Activated T-helper 1 cell treated with anti-CD3 and anti-CD28 coated beads, Interleukin-12 subunit alpha, Interleukin-12 subunit beta, Interleukin-2, Interleukin-4 antibody, amounts not matched to agents 30 ng/mL and 10 ng/mL and 1 ng/mL, durations not matched to agents 14 hours and 24 hours and 36 hours (primary cell): ENCODE measurements at regions not wholly inside any gene's neighbourhood (a gene's known extent, or its start where the extent isn't known, plus 50 kb on each side); places are given as distances from the start of the nearest gene placed in this dataset.

Source experiments
- DNase-seq: peaks from one replicate; pipeline ENCODE4 v3.0.0; 2021; ENCODE audit warnings: low spot score
- H3K27ac Mint-ChIP-seq: one replicate; pipeline ENCODE4 v1.8.0; 2021; ENCODE audit warnings: mild to moderate bottlenecking, mixed read lengths
- H3K27me3 Mint-ChIP-seq: one replicate; pipeline ENCODE4 v1.8.0; 2022; ENCODE audit warnings: mild to moderate bottlenecking, moderate library complexity, mixed read lengths; ENCODE audit not compliant: insufficient read depth
- H3K36me3 Mint-ChIP-seq: one replicate; pipeline ENCODE4 v1.8.0; 2021; ENCODE audit warnings: low read depth, mixed read lengths
- H3K4me1 Mint-ChIP-seq: one replicate; pipeline ENCODE4 v1.8.0; 2021; ENCODE audit warnings: low read depth, mixed read lengths
- H3K4me3 Mint-ChIP-seq: one replicate; pipeline ENCODE4 v1.8.0; 2021; ENCODE audit warnings: mild to moderate bottlenecking, moderate library complexity, mixed read lengths
- H3K9me3 Mint-ChIP-seq: one replicate; pipeline ENCODE4 v1.8.0; 2021; ENCODE audit warnings: mixed read lengths
- intact Hi-C: fragments of 100-400 bp; cut with micrococcal nuclease; formaldehyde crosslinking; loops from one replicate; pipeline ENCODE4 v1.15.1; 2024

DNA sequence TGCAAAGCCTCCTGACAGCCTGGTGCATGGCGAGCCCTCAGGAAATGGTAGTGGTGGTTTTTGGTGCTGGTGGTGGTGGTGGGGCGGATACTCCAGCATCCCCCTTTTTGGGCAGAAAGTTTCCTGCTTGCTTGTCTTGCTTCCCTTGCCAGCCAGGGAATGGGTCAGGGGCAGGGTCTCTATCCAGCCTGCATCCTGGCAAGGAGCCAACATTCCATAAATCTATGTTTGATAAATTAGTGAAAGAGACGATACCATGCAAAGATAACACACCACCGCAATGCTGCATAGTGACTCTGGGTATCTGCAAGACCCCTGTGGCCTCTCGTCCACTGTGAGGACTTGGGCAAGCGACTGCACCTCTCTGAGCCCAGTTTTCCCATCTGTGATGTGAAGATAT is 246.2 kb downstream of the LRFN2 start:
- no peak for DNase-seq
- Mint-ChIP-seq H3K9me3 (no peaks in the 10 kb centered on the region), H3K27ac (no peak overlapping the region), H3K27me3 (peaks cover 15% of the 10 kb centered on the region), H3K4me3 (no peak overlapping the region), H3K4me1 (no peaks in the 10 kb centered on the region), H3K36me3 (no peaks in the 10 kb centered on the region)
- intact Hi-C loops = no loop called here

DNA sequence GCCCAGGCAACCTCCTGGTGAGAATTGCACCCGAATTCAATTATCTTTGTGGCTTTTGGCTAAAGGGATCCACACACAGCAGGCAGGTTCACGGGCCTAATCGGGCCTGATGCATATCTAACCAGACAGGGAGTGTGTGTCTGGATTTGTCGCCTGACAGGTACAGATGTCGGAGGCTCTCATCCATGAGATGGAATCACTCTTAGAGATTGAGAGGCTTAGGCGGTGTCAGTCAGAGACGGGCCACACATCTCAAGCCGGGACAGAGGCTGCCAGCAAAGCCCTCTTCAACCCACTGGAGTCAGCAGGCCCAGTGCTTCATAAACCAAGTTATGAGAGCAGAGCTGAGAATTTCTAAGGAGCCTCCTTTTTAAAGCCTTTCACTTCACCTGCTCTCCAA is 247.0 kb downstream of the LRFN2 start:
- no peaks in the 10 kb centered on the region for H3K4me1 Mint-ChIP-seq
- intact Hi-C loops = no loop called here
- no peaks in the 10 kb centered on the region for H3K9me3 Mint-ChIP-seq
- no peak for DNase-seq
- H3K27ac Mint-ChIP-seq = no peak overlapping the region
- no peaks in the 10 kb centered on the region for H3K36me3 Mint-ChIP-seq
- no peak overlapping the region for H3K4me3 Mint-ChIP-seq
- peaks cover 19% of the 10 kb centered on the region for H3K27me3 Mint-ChIP-seq

DNA sequence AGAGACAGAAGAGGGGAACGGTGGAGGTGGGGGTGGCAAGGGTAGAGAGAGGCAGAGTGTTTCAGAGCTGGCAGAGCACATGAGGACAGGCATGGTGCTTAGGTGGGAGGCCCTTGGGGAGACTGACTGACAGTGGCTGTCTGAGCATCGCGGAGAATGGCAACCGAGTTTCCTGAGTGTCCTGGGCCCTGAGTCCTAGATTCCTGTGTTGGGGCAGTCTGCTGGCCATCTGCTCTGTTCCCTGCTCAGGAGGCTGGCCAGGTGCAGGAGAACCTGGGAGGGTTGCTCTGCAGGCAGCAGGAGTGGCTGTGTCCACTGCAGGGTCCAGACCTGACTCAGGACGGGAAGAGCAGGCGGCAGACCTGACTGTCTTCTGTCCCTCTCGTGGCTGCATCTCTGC is 248.9 kb downstream of the LRFN2 start:
- Mint-ChIP-seq H3K4me1 (no peaks in the 10 kb centered on the region), H3K27me3 (peaks cover 21% of the 10 kb centered on the region), H3K27ac (no peak overlapping the region), H3K9me3 (no peaks in the 10 kb centered on the region), H3K36me3 (no peaks in the 10 kb centered on the region), H3K4me3 (no peak overlapping the region)
- intact Hi-C loops = no loop called here
- DNase-seq = no peak

DNA sequence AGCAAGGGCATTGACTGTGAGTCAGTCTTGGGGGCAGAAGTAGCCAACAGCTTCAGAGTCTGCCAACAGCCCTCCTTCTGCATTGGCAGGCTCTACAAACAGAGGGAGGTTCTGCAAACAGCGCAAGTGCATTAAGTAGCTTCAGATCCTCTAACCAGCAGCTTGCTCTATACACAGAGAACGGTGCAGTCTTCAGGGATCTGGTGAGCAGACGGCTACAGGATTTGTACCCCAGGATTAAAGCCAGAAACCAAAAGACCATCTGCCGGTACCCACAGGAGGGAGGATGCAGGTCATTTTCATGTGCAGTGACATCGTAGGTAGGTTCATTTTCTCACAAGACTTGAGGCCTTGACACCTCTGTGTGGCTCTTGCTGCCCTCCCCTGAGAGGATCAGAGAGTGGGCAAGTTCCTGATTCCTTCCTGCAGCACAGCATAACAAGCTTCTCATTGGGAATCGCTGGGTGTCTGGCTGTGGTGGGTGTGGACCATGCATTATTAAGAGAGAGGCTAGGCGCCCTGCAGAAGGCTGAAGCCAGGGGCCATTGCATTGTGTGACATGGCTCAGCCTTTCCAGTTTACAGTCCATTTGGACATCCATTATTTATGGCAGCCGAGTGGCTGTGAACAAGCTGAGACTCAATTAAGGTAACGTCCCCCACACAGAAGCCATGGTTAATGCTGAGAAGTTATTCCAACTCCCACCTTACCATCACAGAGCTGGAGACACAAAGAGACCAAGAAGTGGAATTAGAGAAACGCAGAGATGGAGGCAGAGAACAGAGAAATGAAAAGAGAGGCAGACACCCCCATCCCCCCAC is 250.0 kb downstream of the LRFN2 start:
- intact Hi-C loops = no loop called here
- no peaks in the 10 kb centered on the region for H3K9me3 Mint-ChIP-seq

DNA sequence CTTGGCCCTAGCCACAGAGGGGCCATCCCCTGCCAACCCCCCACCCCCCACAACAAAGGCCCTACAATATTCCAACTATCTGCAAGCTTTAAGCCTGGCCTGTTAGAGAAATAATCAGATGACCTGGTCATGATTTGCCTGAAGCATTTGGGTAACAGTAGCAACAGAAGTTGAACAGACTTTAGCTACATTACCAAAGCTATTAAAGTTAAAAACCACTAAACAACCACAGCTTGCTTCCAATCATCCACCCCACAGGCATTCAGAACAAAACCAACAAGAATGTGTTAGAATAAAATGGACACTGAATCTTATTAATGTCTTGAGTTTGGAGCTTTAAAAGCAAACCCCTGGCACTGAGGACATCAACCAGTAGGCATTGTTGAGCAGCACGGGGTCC is 250.9 kb downstream of the LRFN2 start:
- Mint-ChIP-seq H3K27me3 (peaks cover 21% of the 10 kb centered on the region), H3K4me1 (peaks cover 2% of the 10 kb centered on the region), H3K27ac (no peak overlapping the region), H3K4me3 (no peak overlapping the region), H3K36me3 (no peaks in the 10 kb centered on the region), H3K9me3 (no peaks in the 10 kb centered on the region)
- no peak for DNase-seq
- intact Hi-C loops = no loop called here

More for the DNA sequence above, 250.0 kb downstream of the LRFN2 start:
- no peak overlapping the region for H3K27ac Mint-ChIP-seq
- H3K36me3 Mint-ChIP-seq = no peaks in the 10 kb centered on the region
- no peak overlapping the region for H3K4me3 Mint-ChIP-seq
- DNase-seq = no peak
- no peaks in the 10 kb centered on the region for H3K4me1 Mint-ChIP-seq
- peaks cover 19% of the 10 kb centered on the region for H3K27me3 Mint-ChIP-seq

DNA sequence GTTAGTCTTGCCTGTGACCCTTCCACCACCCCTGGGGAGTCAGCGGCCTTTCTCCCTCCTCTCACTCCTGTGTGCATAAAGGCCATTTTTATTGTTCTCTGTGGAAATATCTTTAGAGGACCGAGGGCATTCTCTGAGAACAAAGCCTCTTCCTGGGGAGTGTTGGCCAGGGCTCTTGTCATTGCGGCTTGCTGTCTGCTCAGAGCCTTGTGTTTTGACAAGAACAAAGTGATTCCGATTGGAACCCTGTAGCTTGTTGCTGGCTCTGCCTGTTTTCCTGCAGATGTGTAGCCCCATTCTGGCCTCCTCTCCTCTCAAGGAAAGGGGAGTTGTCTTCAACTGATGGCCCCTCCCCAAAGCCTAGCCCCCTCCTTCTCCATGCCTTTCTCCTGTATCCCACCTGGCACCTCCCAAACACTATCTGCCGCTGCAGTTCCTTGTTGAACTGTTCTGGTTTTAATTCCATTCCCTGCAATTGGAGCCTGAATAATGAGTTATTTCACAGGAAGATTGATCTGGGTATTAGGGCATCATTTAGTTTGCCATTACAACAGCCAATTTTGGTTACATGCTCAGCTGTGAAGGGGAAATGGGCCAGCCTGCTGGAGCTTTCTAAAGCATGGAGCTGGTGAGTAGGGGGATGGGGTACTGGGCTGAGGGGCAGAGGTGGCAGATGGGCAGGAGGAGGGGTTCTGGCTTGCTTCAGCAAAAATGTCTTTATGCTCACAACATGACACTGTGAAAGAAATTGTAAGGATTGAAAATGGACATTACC is 252.5 kb downstream of the LRFN2 start:
- H3K4me1 Mint-ChIP-seq = peaks cover 8% of the 10 kb centered on the region
- H3K36me3 Mint-ChIP-seq = no peaks in the 10 kb centered on the region
- H3K9me3 Mint-ChIP-seq = no peaks in the 10 kb centered on the region
- DNase-seq = no peak
- no peak overlapping the region for H3K4me3 Mint-ChIP-seq
- intact Hi-C loops = no loop called here
- no peak overlapping the region for H3K27ac Mint-ChIP-seq
- H3K27me3 Mint-ChIP-seq = peaks cover 24% of the 10 kb centered on the region

DNA sequence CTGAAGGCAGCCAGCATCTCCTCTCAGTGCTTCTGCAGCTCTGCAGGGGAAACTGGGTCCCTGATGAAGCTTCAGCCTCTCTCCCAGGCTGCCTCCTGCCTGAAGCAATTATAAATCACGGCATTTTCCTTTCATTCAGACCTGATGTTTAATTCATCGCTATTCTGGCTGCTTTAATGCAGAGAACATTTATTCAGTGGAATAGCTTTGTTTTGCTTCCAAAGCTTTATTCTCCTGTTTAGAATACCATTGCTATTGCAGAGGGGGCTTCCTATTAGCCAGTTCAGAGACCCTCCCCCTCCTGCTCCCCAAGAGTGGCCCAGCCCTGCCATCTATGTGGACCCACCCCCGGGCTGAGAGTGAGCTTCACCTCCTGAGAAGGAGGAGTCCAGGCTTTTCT is 255.6 kb downstream of the LRFN2 start:
- Mint-ChIP-seq H3K9me3 (no peaks in the 10 kb centered on the region), H3K4me3 (no peak overlapping the region), H3K27ac (no peak overlapping the region), H3K36me3 (no peaks in the 10 kb centered on the region), H3K27me3 (peaks cover 12% of the 10 kb centered on the region), H3K4me1 (peaks cover 29% of the 10 kb centered on the region)
- intact Hi-C loops = no loop called here
- DNase-seq = no peak

DNA sequence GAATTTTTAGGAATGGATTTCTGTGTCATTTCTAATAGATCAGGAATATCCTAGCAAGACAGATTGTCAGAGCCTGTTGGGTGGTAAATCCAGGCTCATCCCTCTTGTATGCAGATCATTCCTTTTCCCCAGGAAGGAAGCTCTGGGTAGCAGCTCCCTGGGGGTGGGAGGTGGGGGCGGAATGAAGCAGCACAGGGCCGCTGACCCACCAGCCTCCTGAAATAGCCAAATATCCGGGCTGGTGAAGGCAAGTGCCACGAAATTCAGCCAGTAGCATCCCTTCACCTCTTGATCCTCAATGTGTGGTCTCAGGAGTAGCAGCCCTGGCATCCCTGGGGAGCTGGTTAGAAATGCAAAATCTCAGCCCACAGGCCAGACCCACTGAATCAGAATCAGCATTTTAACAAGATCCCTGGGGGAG is 256.9 kb downstream of the LRFN2 start:
- Mint-ChIP-seq H3K27me3 (peaks cover 8% of the 10 kb centered on the region), H3K4me3 (no peak overlapping the region), H3K36me3 (no peaks in the 10 kb centered on the region), H3K27ac (no peak overlapping the region), H3K4me1 (peaks cover 42% of the 10 kb centered on the region), H3K9me3 (no peaks in the 10 kb centered on the region)
- intact Hi-C loops = no loop called here
- DNase-seq = no peak

DNA sequence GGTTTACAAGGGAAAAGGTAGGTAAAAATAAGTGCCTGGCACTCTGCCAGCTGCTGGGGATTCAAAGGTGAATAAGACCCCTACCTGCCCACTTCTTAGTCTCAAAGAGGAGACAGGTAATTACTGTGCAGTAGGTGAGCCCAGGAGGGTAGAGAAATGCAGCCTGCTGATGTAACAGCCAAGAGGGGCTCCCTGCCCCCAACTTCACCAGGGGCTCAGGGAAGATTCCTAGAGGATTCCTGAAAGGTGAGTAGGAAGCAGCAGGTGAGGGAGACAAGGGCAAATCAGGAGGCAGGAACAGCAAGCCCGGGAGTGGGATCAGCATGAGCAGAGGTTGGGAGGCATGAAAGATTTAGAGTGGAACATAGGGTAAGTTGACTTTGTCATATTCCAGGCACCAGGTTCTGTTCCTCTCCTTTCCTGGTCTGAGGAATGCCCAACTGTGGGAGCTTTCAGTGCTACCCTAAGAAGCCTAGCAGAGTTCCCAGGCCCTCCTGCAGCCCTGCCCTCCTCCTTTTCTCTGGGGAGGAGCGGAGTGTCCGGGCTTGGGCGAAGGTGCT is 258.1 kb downstream of the LRFN2 start:
- Mint-ChIP-seq H3K9me3 (no peaks in the 10 kb centered on the region), H3K36me3 (no peaks in the 10 kb centered on the region), H3K27me3 (peaks cover 8% of the 10 kb centered on the region), H3K4me3 (no peak overlapping the region), H3K4me1 (peaks cover 44% of the 10 kb centered on the region), H3K27ac (no peak overlapping the region)
- intact Hi-C loops = loop anchor here (1.0 to 10.0 kb wide), 7 partner anchors 60 to 698 kb away; partner anchors contain the start of gene LRFN2
- DNase-seq = no peak

DNA sequence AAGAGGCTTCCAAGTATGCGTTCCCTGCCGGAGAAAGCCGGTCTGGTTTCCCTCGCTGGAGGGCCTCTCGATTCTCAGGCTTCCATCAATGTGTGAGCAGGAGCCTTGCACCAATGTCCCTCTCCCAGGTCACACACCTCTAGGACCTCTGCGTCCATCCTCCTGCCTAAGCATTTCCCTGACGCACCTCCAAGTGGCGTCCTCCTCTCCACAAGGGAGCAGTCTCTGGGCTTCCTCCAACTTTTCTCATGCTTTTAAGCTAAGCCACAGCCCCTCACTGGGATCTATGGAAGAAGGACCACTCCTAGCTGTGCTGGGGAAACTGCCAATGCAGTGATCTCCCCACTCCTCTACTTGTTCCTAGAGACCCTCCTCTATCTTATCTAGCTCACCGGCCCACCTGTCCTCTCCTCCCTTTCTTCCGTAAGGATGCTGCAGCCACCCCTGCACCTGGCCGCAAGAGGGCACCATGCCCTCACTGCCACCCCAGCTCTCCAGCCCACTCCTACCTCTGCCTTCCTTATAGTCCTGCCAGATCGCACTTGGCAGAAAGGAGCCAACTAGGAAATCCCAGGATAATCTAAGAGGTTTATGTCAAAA is 258.7 kb downstream of the LRFN2 start:
- intact Hi-C loops = loop anchor here (1.0 to 10.0 kb wide), 7 partner anchors 60 to 699 kb away; partner anchors contain the start of gene LRFN2
- H3K27ac Mint-ChIP-seq = peak overlapping the region; percentile 33
- H3K4me1 Mint-ChIP-seq = peaks cover 44% of the 10 kb centered on the region
- peaks cover 10% of the 10 kb centered on the region for H3K27me3 Mint-ChIP-seq
- peak; percentile 42 for DNase-seq
- H3K36me3 Mint-ChIP-seq = no peaks in the 10 kb centered on the region
- no peaks in the 10 kb centered on the region for H3K9me3 Mint-ChIP-seq
- H3K4me3 Mint-ChIP-seq = no peak overlapping the region

DNA sequence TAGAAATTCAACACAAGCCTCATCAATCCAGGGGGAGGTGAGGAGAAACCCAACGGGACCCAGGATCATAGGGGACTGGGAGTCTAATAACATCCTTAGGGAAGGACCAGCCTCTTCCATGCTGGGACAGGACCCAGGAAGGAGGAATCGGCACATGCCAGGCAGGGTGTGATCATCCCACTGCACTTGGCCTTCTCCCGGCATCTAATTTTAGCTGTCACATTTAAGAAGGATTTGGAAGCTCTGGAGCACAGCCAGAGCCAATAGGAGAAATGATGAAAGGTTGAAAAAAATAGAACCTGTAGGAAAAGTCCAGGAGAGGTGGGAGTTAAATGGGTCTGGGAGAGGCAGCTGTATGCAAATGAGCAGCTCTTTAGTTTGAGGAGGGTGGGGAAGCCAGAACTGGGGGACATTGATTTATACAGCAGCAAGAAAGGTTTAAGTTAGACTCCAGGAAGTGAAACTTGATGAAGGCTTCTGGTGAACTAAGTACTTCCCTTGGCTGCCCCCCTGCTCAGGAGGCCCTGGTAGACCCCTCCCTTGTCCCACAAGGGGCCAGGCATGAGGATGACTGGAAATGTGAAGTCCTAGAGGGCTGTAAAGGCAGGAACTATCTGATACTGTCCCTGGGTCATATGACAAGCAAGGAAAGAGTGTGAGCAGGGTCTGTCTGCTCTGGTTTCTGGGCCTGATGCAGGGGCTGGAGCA is 260.3 kb downstream of the LRFN2 start:
- DNase-seq = no peak
- no peaks in the 10 kb centered on the region for H3K36me3 Mint-ChIP-seq
- no peak overlapping the region for H3K27ac Mint-ChIP-seq
- peaks cover 17% of the 10 kb centered on the region for H3K27me3 Mint-ChIP-seq
- no peak overlapping the region for H3K4me3 Mint-ChIP-seq
- peaks cover 44% of the 10 kb centered on the region for H3K4me1 Mint-ChIP-seq
- intact Hi-C loops = loop anchor here (5.0 to 10.0 kb wide), 4 partner anchors 110 to 700 kb away; no protein-coding TSS in a partner anchor
- H3K9me3 Mint-ChIP-seq = no peaks in the 10 kb centered on the region

DNA sequence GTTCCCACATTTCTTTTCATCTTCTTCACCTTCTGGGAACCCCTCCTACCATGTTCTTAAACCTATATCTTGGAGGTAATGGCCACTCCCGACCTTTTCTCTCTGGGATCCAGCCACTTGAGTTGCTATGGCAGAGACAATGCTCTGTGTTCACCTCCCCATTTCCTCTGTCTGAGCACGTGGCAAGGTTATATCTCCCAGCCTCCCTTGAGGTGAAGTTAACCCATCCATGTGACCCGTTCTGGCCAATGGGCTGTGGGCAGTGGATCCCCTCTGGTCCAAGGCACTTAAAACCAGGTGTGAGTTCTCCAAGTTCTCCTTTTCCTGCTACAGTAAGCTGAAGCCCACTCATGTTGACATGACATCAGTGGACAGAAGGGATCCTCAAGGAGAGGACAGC is 261.4 kb downstream of the LRFN2 start:
- Mint-ChIP-seq H3K27ac (peak overlapping the region; percentile 21), H3K4me1 (peaks cover 37% of the 10 kb centered on the region), H3K36me3 (no peaks in the 10 kb centered on the region), H3K4me3 (no peak overlapping the region), H3K27me3 (peaks cover 19% of the 10 kb centered on the region), H3K9me3 (no peaks in the 10 kb centered on the region)
- no peak for DNase-seq
- intact Hi-C loops = loop anchor here (5.0 to 10.0 kb wide), 4 partner anchors 112 to 702 kb away; no protein-coding TSS in a partner anchor
